HG03571 (cell line): ENCODE measurements at regions not wholly inside any gene's neighbourhood (a gene's known extent, or its start where the extent isn't known, plus 50 kb on each side); places are given as distances from the start of the nearest gene placed in this dataset.
A peak's percentile ranks its signal among the peaks of the same experiment; 100 is the strongest.

ENCODE experiments used
- ATAC-seq: cut with Tn5 transposase; IDR thresholded peaks from one replicate; pipeline ENCODE4 v1.9.1; 2021; ENCODE audit not compliant: unreplicated experiment

DNA sequence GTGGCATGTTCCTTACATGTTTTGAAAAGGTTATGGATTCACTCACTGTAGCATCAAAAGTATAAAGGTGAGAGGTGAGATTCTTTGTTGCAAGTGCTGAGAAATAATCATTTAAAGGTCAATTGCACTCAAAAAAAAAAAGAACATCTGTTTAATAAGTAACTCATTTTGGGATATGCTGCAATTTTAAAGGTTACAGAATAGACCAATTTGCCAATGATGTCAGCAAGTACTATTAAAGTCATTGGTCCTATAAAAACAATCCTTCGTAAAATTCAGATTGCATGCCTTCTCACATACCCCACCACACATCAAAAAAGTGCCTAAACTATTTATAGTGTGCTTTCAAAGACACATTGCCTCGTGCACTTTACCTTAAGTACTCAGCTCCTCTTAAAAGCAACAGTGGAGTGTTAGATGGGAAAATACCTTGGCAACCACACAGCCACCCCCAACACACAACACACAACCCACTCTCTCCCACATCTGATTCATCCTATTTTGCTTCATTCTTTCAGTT, 218.2 kb upstream of the ADGRL2 start:
- no peak for ATAC-seq

GRCh38 chr1:81578867-81579266, 221.9 kb upstream of the ADGRL2 start:
- no peak for ATAC-seq

- ATAC-seq, result no peak
Measured at GRCh38 chr1:81577004-81577697, 223.6 kb upstream of the ADGRL2 start.

DNA sequence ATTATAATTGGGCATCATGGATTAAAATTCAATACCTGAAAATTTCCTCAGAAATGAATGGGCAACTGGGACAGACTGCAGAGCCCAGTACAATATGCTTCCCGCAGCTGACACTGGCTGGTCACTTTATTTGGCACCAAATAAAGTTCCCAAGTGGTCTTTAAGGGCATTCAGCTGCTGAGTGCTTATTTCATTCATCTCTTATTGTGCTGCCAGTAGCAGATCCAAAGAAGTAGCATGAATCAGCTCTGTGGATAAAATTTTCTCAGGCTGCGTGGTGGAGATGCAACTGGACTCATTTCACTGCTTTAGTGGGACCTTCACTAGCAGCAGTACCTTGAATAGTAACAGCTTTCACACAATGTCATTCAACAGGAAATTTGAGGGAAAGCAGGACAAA, 226.3 kb upstream of the ADGRL2 start:
- no peak for ATAC-seq

GRCh38 chr1:81573458-81573857, 227.3 kb upstream of the ADGRL2 start:
- no peak for ATAC-seq

GRCh38 chr1:81571946-81572345, 228.8 kb upstream of the ADGRL2 start:
- no peak for ATAC-seq

DNA sequence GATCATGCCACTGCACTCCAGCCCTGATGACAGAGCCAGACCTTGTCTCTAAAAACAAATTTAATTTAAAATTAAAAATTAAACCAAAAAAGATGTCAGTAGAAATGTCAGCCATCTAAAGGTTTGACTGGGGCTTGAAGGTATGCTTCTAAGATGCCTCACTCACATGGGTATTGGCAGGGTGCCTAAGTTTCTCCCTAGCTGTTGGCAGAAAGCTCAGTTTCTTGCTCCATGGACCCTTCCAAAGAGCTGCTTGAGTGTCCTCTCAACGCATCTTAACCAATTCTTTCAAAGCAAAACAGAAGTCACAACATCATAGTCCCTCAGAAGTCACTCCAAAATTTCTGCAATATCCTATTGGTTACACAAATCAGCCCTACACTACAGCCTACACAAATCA, 231.0 kb upstream of the ADGRL2 start:
- no peak for ATAC-seq

- ATAC-seq, result no peak
Measured at GRCh38 chr1:81563632-81564031, 237.1 kb upstream of the ADGRL2 start.

DNA sequence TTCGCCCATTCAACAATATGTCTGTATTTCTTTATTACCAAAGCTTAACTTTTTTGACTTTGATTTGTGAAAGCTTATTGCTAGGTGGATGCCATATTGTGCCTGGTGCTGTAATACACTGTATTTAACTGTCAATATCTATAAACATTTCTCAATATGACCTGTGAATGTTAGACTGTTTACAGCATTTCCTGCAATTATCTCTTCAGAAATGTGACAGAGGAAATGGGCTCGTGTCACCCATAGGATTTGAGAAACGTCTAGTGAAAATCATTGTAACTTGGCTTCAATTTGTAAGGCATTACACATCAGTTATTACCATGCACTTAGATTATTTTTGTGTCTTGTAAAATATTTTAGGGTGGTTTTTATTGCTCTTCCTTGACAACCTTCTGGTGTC, 237.8 kb upstream of the ADGRL2 start:
- no peak for ATAC-seq

GRCh38 chr1:81560629-81561028, 240.1 kb upstream of the ADGRL2 start:
- ATAC-seq, result no peak

GRCh38 chr1:81559662-81560350, 240.9 kb upstream of the ADGRL2 start:
- no peak for ATAC-seq

GRCh38 chr1:81558291-81559076, 242.2 kb upstream of the ADGRL2 start:
- no peak for ATAC-seq

DNA sequence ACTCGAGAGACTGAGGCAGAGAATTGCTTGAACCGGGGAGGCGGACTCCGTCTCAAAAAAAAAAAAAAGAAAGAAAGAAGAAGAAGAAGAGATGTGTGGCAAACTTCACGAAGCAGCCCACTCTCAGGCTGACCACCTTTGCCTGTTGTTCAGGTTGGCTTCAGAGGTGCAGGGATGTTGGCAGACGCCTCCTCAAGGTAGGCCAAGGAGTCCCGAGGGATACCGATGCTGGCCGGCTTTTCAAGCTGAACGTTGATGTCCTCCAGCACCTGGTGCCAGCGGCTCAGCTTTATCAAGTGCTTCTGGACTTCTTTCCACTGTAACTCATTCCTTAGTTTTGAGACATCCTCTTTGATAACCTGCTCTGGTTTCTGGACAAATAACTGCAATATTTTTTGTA, 243.8 kb upstream of the ADGRL2 start:
- no peak for ATAC-seq

- ATAC-seq, result no peak
Measured at GRCh38 chr1:81554534-81554933, 246.2 kb upstream of the ADGRL2 start.

DNA sequence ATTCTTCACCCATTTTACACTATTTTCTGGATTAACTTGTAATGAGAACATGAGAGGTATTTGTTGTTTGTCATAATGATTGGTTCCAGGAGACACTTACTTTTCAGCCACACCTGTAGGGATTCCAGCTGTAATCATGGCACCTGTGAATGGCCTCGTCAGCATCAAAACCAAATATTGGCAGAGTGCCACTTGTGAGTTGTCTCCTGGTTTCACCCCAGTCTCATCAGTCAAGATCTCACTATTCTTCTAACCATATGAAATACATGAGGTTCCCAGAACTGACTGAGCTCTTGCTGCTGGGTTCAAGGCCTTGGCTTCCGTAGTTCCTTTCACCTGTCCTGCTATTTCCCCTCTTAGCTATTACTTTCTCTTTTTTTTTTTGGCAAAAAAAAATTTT, 246.6 kb upstream of the ADGRL2 start:
- no peak for ATAC-seq

DNA sequence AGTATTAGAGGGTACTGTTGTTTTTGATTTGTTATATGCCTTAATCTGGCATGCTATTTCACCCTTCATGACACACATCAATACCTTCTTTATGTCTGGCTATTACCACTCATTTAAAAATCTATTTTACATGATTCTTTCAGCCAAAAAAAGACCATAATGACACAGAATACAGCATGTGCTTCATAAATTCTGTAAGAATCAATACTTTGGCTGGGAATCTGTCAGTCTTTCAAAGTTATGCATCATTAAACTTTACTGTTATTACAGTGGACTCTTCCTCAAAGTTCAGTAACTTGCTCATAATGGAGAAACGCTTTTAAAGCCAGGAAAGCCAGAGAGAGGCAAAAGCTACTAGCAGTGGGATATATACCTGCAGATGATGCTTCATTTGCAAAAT, 247.2 kb upstream of the ADGRL2 start:
- ATAC-seq, result no peak

DNA sequence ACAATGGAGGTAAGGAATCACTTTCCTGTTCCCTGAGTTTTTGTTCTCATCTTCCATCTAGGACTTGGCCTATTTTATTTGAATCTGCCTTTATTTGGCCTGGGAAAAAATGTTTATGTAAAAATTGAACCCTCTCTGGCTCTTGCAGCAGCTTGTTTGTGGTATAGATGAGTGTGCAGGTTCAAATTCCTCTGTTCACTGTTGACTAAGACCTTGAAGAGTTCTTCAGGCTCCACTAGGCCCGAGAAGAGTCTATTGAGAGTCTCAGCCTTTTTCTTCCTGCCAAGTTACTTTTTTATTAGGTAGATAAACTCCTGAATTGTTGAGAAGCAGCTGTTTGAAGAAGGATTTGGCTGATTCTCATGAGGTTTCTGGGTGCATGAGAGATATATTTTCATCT, 248.8 kb upstream of the ADGRL2 start:
- no peak for ATAC-seq

GRCh38 chr1:81550753-81551152, 250.0 kb upstream of the ADGRL2 start:
- no peak for ATAC-seq

- peak; percentile 52 for ATAC-seq
Measured at GRCh38 chr1:81549588-81550127, 251.1 kb upstream of the ADGRL2 start.

DNA sequence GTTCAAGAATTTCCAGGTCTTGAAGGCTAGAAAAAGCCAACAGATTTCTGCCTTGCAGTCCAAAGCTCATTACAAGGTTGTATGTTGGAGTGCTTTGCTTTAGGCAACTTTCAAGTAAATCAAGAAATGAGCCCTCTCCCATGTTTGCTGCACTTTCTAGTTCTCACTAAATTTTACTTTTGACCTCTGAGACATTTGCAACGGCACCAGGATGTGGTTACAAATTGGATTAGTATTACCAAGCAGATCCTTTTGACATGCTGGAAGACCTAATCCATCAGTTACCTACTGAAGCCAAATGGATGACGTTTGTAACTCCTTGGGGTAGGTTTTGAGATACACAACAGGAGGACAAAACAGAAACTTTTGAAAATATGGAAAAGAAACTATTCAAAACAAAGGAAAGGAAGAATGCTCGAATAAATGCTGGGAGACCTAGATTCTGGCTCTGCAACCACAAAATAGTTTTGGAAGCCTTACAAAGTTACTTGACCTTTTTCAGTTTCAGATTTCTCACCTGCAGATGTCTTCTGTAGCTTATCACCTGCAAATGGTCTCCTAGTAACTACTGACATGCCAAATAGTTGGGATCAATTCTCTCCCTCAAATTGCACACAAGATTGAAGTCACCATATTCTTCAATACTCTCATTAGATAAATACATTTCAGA, 251.7 kb upstream of the ADGRL2 start:
- ATAC-seq, result peak; percentile 57

DNA sequence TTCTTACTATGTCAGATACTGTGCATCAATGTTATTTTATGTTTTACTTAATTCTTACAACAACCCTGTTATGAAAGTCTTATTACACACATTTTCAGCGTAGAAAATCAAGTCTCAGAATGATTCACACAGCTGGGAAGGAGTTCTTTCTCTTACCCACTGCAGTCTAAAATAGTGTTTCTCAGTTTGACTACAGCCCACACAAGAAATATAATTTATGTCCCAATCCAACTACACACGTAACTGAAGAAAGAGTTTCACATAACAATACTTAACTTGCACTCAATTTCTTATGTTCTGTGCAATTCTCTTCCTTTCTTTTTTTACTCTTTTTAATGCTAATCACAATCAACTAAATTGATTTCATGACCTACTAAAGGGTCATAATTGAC, 252.8 kb upstream of the ADGRL2 start:
- ATAC-seq, result peak; percentile 64
